HepG2 (cell line): ENCODE measurements at regions not wholly inside any gene's neighbourhood (a gene's known extent, or its start where the extent isn't known, plus 50 kb on each side); places are given as distances from the start of the nearest gene placed in this dataset.

Experiments
- ATAC-seq: fragments of 200-7000 bp; cut with Tn5 transposase; 3 replicates; pipeline ENCODE4 v1.9.1; 2020; ENCODE audit warnings: mild to moderate bottlenecking, moderate library complexity
- BruUV-seq: library from RNA; stranded (reverse); fragments of 400-500 nt; replicated peaks from 2 replicates; lab custom pipeline; 2021; lab: Mats Ljungman, UMichigan
- CTCF ChIA-PET: fragments of 300-600 bp; formaldehyde crosslinking; extraction: SDS; loops from one replicate; lab custom pipeline; 2021; ENCODE audit warnings: low total read pairs, inconsistent platforms, low intra/inter-chr PET ratio; lab: Yijun Ruan, JAX
- POLR2A ChIA-PET: fragments of 350-600 bp; sonication (Branson Sonifier 250); formaldehyde crosslinking; loops from one replicate; lab custom pipeline; 2020; ENCODE audit warnings: antibody characterized with exemption, inconsistent platforms; lab: Yijun Ruan, JAX
- DNase-seq: peaks from one replicate; pipeline ENCODE4 v3.0.0-alpha.2; 2015; ENCODE audit warnings: low spot score
- FAIRE-seq: peaks from 3 replicates; lab custom pipeline; 2011; peaks lifted over from hg19 to GRCh38; lab: Jason Lieb, UNC
- H2AFZ ChIP-seq: one replicate; pipeline ENCODE4 v1.6.1; 2011; ENCODE audit warnings: low read length, inconsistent platforms
- H3K27ac ChIP-seq: fragments of 300-600 bp; 3 replicates; pipeline ENCODE4 v1.8.0; 2011; ENCODE audit warnings: mixed run types, mild to moderate bottlenecking, mixed read lengths, low read length, inconsistent platforms; ENCODE audit not compliant: insufficient read depth; ENCODE audit errors: extremely low read length
- H3K27me3 ChIP-seq, 2 experiments: fragments of 200-600 bp in 1 of 2; 2 replicates in 1 of 2; 3 replicates in 1 of 2; pipeline versions ENCODE4 v1.6.0 to v1.8.0; 2011; ENCODE audit warnings: low read length in 2 of 2, mild to moderate bottlenecking in 2 of 2, moderate library complexity in 2 of 2, inconsistent platforms in 1 of 2; ENCODE audit not compliant: insufficient read depth in 2 of 2, control insufficient read depth in 1 of 2
- H3K36me3 ChIP-seq, 2 experiments: fragments of 200-600 bp in 1 of 2; replicated peaks in 1 of 2; 2 replicates in 1 of 2; 3 replicates in 1 of 2; pipeline versions ENCODE4 v1.5.1 to v1.8.0; 2011; ENCODE audit warnings: low read length in 2 of 2, inconsistent platforms in 1 of 2; ENCODE audit not compliant: insufficient read depth in 2 of 2, control insufficient read depth in 1 of 2
- H3K4me1 ChIP-seq: 2 replicates; pipeline ENCODE4 v1.5.1; 2012; ENCODE audit warnings: low read length, inconsistent platforms; ENCODE audit not compliant: insufficient read depth
- H3K4me2 ChIP-seq: 2 replicates; pipeline ENCODE4 v1.6.0; 2011; ENCODE audit warnings: low read depth, low read length, inconsistent platforms
- H3K4me3 ChIP-seq, 3 experiments: fragments of 200-600 bp in 1 of 3; sonication (generic), shearing (Covaris generic) in 1 of 3; replicated peaks in 1 of 3; 2 replicates each; pipeline ENCODE4 v1.5.1; 2011 to 2016; ENCODE audit warnings: low read length in 3 of 3, inconsistent platforms in 2 of 3, low read depth in 2 of 3, mild to moderate bottlenecking in 2 of 3, control low read depth in 1 of 3, mixed read lengths in 1 of 3; ENCODE audit not compliant: insufficient read depth in 1 of 3
- H3K79me2 ChIP-seq: one replicate; pipeline ENCODE4 v1.6.1; 2011; ENCODE audit warnings: low read length, inconsistent platforms; ENCODE audit not compliant: insufficient read depth
- H3K9ac ChIP-seq: 2 replicates; pipeline ENCODE4 v1.6.0; 2011; ENCODE audit warnings: mild to moderate bottlenecking, low read depth, low read length, inconsistent platforms; ENCODE audit not compliant: insufficient read depth
- H3K9me3 ChIP-seq: 2 replicates; pipeline ENCODE4 v1.5.1; 2012; ENCODE audit warnings: mild to moderate bottlenecking, low read length
- H4K20me1 ChIP-seq: 2 replicates; pipeline ENCODE4 v1.6.0; 2011; ENCODE audit warnings: inconsistent platforms, mild to moderate bottlenecking, low read length, moderate library complexity; ENCODE audit not compliant: insufficient read depth
- CHD4 ChIP-seq: fragments of 200-600 bp; sonication (generic); IDR thresholded peaks from 2 replicates; pipeline ENCODE4 v1.7.0; 2017; ENCODE audit warnings: mild to moderate bottlenecking, low read length, borderline replicate concordance
- DNMT3B ChIP-seq: conservative IDR thresholded peaks from 2 replicates; pipeline ENCODE4 v1.6.1; 2016; ENCODE audit warnings: missing biosample characterization, control low read depth
- TCF7 ChIP-seq: sonication (generic); IDR thresholded peaks from 2 replicates; pipeline ENCODE4 v1.6.1; 2016; ENCODE audit warnings: antibody characterized with exemption, low read depth
- ZHX1 ChIP-seq: sonication (generic); formaldehyde crosslinking; IDR thresholded peaks from 2 replicates; pipeline ENCODE4 v1.8.1; 2022; ENCODE audit warnings: low read depth, mild to moderate bottlenecking, missing genetic modification reagents
- ZNF160 ChIP-seq: sonication (generic); formaldehyde crosslinking; IDR thresholded peaks from 2 replicates; pipeline ENCODE4 v1.8.0; 2022; ENCODE audit warnings: mild to moderate bottlenecking, inconsistent platforms, missing genetic modification reagents
- ZNF713 ChIP-seq: sonication (generic); formaldehyde crosslinking; IDR thresholded peaks from 2 replicates; pipeline ENCODE4 v1.4.0; 2020; ENCODE audit warnings: mild to moderate bottlenecking, missing genetic modification reagents
- WGBS: methylation state at CpG from one replicate; pipeline ENCODE4 v1.1.6; 2017; ENCODE audit warnings: low lambda C conversion rate; 5-methylcytosine and 5-hydroxymethylcytosine counted together
- in situ Hi-C: cut with HindIII; loops from 2 replicates; pipeline ENCODE4 v1.10.0; 2017; ENCODE audit warnings: low pct_unique_long_range_greater_than_20kb; ENCODE audit not compliant: extremely low pct_ligation_motif_present
- intact Hi-C: fragments of 100-400 bp; cut with micrococcal nuclease; formaldehyde crosslinking; loops from one replicate; pipeline ENCODE4 v1.10.0; 2022; ENCODE audit not compliant: unreplicated experiment

- TF ChIP-seq TCF7 = no peak
- no peak for TF ChIP-seq CHD4
- no peak for TF ChIP-seq ZNF713
These were observed 112.3 kb downstream of the ANAPC4 start (continued) for GRCh38 chr4:25489253-25489797.

GRCh38 chr4:25493466-25493865, 116.4 kb downstream of the ANAPC4 start:
- Histone ChIP-seq H3K4me2 (no peak overlapping the region), H3K36me3 (no peaks in the 10 kb centered on the region), H3K27me3 (peaks cover 0 to 4% of the 10 kb centered on the region in 2 experiments; a peak in 1 of 5 replicates), H4K20me1 (no peaks in the 10 kb centered on the region), H3K9me3 (no peaks in the 10 kb centered on the region), H3K79me2 (no peaks in the 10 kb centered on the region), H3K4me1 (no peaks in the 10 kb centered on the region), H3K9ac (no peak overlapping the region), H3K4me3 (no peak overlapping the region), H3K27ac (no peak overlapping the region), H2AFZ (no peak overlapping the region)
- DNase-seq = no peak
- no peak for TF ChIP-seq ZNF160 (CRISPR knock-in tag)
- no peak for TF ChIP-seq ZHX1
- TF ChIP-seq DNMT3B (CRISPR knock-in tag) = no peak
- no TSS peak for BruUV-seq
- ChIA-PET POLR2A (no interaction called here), CTCF (no interaction called here)
- 3% methylated on average over 1 of the region's 1 CpG for WGBS
- ATAC-seq = no peak
- FAIRE-seq = no peak
- intact Hi-C loops (no loop called here), in situ Hi-C loops (no loop called here)
